ENCODE measurements at regions not wholly inside any gene's neighbourhood (a gene's known extent, or its start where the extent isn't known, plus 50 kb on each side); places are given as distances from the start of the nearest gene placed in this dataset.

- no peak overlapping the region for H3K27ac ChIP-seq (ENCODE audit: low read length)
- H3K4me3 ChIP-seq (ENCODE audit: low read length) = no peak overlapping the region
- DNase-seq (peak in 1 of 2 donors; percentile 29), ATAC-seq (no peak)
- no peaks in the 10 kb centered on the region for H3K27me3 Mint-ChIP-seq (ENCODE audit: low read depth in 2 of 2)
- no peaks in the 10 kb centered on the region for H3K27me3 ChIP-seq (ENCODE audit: control insufficient read depth, insufficient read depth, low read length)
- H3K9me3 ChIP-seq (ENCODE audit: control insufficient read depth, insufficient read depth, low read length) = no peaks in the 10 kb centered on the region
- H3K36me3 Mint-ChIP-seq = no peaks in the 10 kb centered on the region
- H3K4me1 Mint-ChIP-seq = peaks cover 24 to 42% of the 10 kb centered on the region in 2 donors
- peak overlapping the region; percentile 83 to 90 for H3K27ac Mint-ChIP-seq
- peaks cover 29% of the 10 kb centered on the region for H3K4me1 ChIP-seq (ENCODE audit: control insufficient read depth, insufficient read depth, low read length)
- intact Hi-C loops (cut with micrococcal nuclease) = loop anchor here (1.0 to 5.0 kb wide), 2 partner anchors 62 to 359 kb away; no protein-coding TSS in a partner anchor
- no peaks in the 10 kb centered on the region for H3K9me3 Mint-ChIP-seq
- WGBS (ENCODE audit: insufficient coverage) = 97% methylated on average over 12 of the region's 12 CpGs
- TF ChIP-seq CTCF (IDR thresholded peaks at IDR 0.05) = no peak
- H3K4me3 Mint-ChIP-seq = no peak overlapping the region
- no peaks in the 10 kb centered on the region for H3K36me3 ChIP-seq (ENCODE audit: control insufficient read depth, insufficient read depth, low read length)
These were observed 87.8 kb upstream of the KLF6 start for GRCh38 chr10:3872712-3873329.

GRCh38 chr10:3871424-3871996, 86.5 kb upstream of the KLF6 start:
- Histone ChIP-seq H3K36me3 (ENCODE audit: control insufficient read depth, insufficient read depth, low read length) (no peaks in the 10 kb centered on the region), H3K9me3 (ENCODE audit: control insufficient read depth, insufficient read depth, low read length) (no peaks in the 10 kb centered on the region), H3K27ac (ENCODE audit: low read length) (no peak overlapping the region), H3K27me3 (ENCODE audit: control insufficient read depth, insufficient read depth, low read length) (no peaks in the 10 kb centered on the region), H3K4me3 (ENCODE audit: low read length) (no peak overlapping the region), H3K4me1 (ENCODE audit: control insufficient read depth, insufficient read depth, low read length) (peaks cover 26% of the 10 kb centered on the region)
- H3K9me3 Mint-ChIP-seq = no peaks in the 10 kb centered on the region
- 91% methylated on average over 6 of the region's 6 CpGs for WGBS (ENCODE audit: insufficient coverage)
- DNase-seq = no peak
- no peak overlapping the region for H3K4me3 Mint-ChIP-seq
- intact Hi-C loops (cut with micrococcal nuclease) = loop anchor here (5.0 kb wide), 1 partner anchor 361 kb away; no protein-coding TSS in a partner anchor
- no peaks in the 10 kb centered on the region for H3K27me3 Mint-ChIP-seq (ENCODE audit: low read depth in 2 of 2)
- no peak for TF ChIP-seq CTCF (IDR thresholded peaks at IDR 0.05)
- peak overlapping the region; percentile 83 to 90 for H3K27ac Mint-ChIP-seq
- no peaks in the 10 kb centered on the region for H3K36me3 Mint-ChIP-seq
- H3K4me1 Mint-ChIP-seq = peaks cover 24 to 31% of the 10 kb centered on the region in 2 donors
- ATAC-seq = no peak

DNA sequence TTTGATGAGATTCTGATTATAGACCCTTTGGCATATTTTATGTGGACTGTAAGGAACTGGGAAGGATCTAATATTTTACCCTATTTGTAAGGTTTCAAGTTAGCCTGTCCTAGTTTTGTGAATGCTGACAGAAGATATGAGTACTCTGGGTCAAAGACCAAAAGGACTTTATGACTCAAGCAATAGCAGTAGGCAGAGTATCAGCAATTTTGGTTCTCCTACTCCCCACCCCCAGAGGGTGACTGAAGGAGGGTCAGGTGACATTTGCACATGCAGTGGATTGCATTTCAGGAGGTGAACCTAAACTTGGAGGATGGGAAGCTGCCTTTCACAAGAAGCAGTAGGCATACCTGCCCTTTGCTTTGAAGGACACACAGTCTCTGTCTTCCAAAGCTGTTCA, 84.0 kb upstream of the KLF6 start:
- H3K4me3 Mint-ChIP-seq = no peak overlapping the region
- DNase-seq (no peak), ATAC-seq (no peak)
- H3K27me3 Mint-ChIP-seq (ENCODE audit: low read depth in 2 of 2) = no peaks in the 10 kb centered on the region
- TF ChIP-seq CTCF (IDR thresholded peaks at IDR 0.05) = no peak
- peak overlapping the region in 1 of 2 donors; percentile 58 for H3K27ac Mint-ChIP-seq
- Histone ChIP-seq H3K36me3 (ENCODE audit: control insufficient read depth, insufficient read depth, low read length) (no peaks in the 10 kb centered on the region), H3K4me1 (ENCODE audit: control insufficient read depth, insufficient read depth, low read length) (peaks cover 2% of the 10 kb centered on the region), H3K27ac (ENCODE audit: low read length) (no peak overlapping the region), H3K9me3 (ENCODE audit: control insufficient read depth, insufficient read depth, low read length) (no peaks in the 10 kb centered on the region), H3K27me3 (ENCODE audit: control insufficient read depth, insufficient read depth, low read length) (no peaks in the 10 kb centered on the region), H3K4me3 (ENCODE audit: low read length) (no peak overlapping the region)
- H3K4me1 Mint-ChIP-seq = peaks cover 6 to 15% of the 10 kb centered on the region in 2 donors
- H3K9me3 Mint-ChIP-seq = no peaks in the 10 kb centered on the region
- intact Hi-C loops (cut with micrococcal nuclease) = no loop called here
- H3K36me3 Mint-ChIP-seq = no peaks in the 10 kb centered on the region

- H3K27ac Mint-ChIP-seq = peak overlapping the region in 1 of 2 donors; percentile 58
- Histone ChIP-seq H3K4me3 (ENCODE audit: low read length) (no peak overlapping the region), H3K27ac (ENCODE audit: low read length) (no peak overlapping the region), H3K4me1 (ENCODE audit: control insufficient read depth, insufficient read depth, low read length) (no peaks in the 10 kb centered on the region), H3K27me3 (ENCODE audit: control insufficient read depth, insufficient read depth, low read length) (no peaks in the 10 kb centered on the region), H3K9me3 (ENCODE audit: control insufficient read depth, insufficient read depth, low read length) (no peaks in the 10 kb centered on the region), H3K36me3 (ENCODE audit: control insufficient read depth, insufficient read depth, low read length) (no peaks in the 10 kb centered on the region)
- H3K27me3 Mint-ChIP-seq (ENCODE audit: low read depth in 2 of 2) = no peaks in the 10 kb centered on the region
- DNase-seq = no peak
- no peaks in the 10 kb centered on the region for H3K36me3 Mint-ChIP-seq
- 93% methylated on average over 6 of the region's 6 CpGs for WGBS (ENCODE audit: insufficient coverage)
- H3K9me3 Mint-ChIP-seq = no peaks in the 10 kb centered on the region
- H3K4me1 Mint-ChIP-seq = peaks cover 0 to 7% of the 10 kb centered on the region in 2 donors
- ATAC-seq = no peak
- H3K4me3 Mint-ChIP-seq = no peak overlapping the region
- intact Hi-C loops (cut with micrococcal nuclease) = no loop called here
- no peak for TF ChIP-seq CTCF (IDR thresholded peaks at IDR 0.05)
These were observed 83.3 kb upstream of the KLF6 start for GRCh38 chr10:3868271-3868664.

All from natural killer cell (primary cell).